NCI-H146 treated with DMSO at 0.1 percent for 48 hours (cell line): ENCODE measurements at regions not wholly inside any gene's neighbourhood (a gene's known extent, or its start where the extent isn't known, plus 50 kb on each side); places are given as distances from the start of the nearest gene placed in this dataset.

Source experiments
- DNase-seq: peaks from one replicate; lab custom pipeline; 2025; ENCODE audit not compliant: unreplicated experiment; lab: John Stamatoyannopoulos, UW

- no peak for DNase-seq
These were observed 151.8 kb downstream of the OLFM1 start for GRCh38 chr9:135239100-135239768.

- no peak for DNase-seq
These were observed 152.3 kb downstream of the OLFM1 start for GRCh38 chr9:135239769-135240141.

GRCh38 chr9:135240222-135240621 is 152.8 kb downstream of the OLFM1 start:
- no peak for DNase-seq

GRCh38 chr9:135240871-135241311 is 153.4 kb downstream of the OLFM1 start:
- DNase-seq = no peak

- DNase-seq = no peak
These were observed 154.0 kb downstream of the OLFM1 start for GRCh38 chr9:135241381-135242048.

GRCh38 chr9:135242049-135242396 is 154.6 kb downstream of the OLFM1 start:
- no peak for DNase-seq

- no peak for DNase-seq
These were observed 154.9 kb downstream of the OLFM1 start for GRCh38 chr9:135242406-135242805.

- no peak for DNase-seq
These were observed 156.0 kb downstream of the OLFM1 start for GRCh38 chr9:135243201-135244190.

GRCh38 chr9:135244271-135245221 is 157.1 kb downstream of the OLFM1 start:
- no peak for DNase-seq

GRCh38 chr9:135245482-135246247 is 158.2 kb downstream of the OLFM1 start:
- no peak for DNase-seq

- no peak for DNase-seq
These were observed 159.1 kb downstream of the OLFM1 start for GRCh38 chr9:135246248-135247205.

GRCh38 chr9:135247227-135247930 is 159.9 kb downstream of the OLFM1 start:
- DNase-seq = no peak

GRCh38 chr9:135248111-135248510 is 160.6 kb downstream of the OLFM1 start:
- no peak for DNase-seq

- DNase-seq = no peak
These were observed 161.3 kb downstream of the OLFM1 start for GRCh38 chr9:135248721-135249120.

- no peak for DNase-seq
These were observed 161.7 kb downstream of the OLFM1 start for GRCh38 chr9:135249191-135249590.

GRCh38 chr9:135249711-135250110 is 162.2 kb downstream of the OLFM1 start:
- no peak for DNase-seq

GRCh38 chr9:135251331-135251761 is 163.9 kb downstream of the OLFM1 start:
- DNase-seq = no peak
